Mesenchymal stem cell (in vitro differentiated cells and primary cell): ENCODE measurements at regions not wholly inside any gene's neighbourhood (a gene's known extent, or its start where the extent isn't known, plus 50 kb on each side); places are given as distances from the start of the nearest gene placed in this dataset.
A peak's percentile ranks its signal among the peaks of the same experiment; 100 is the strongest.

Source experiments
- DNase-seq: peaks from one replicate; pipeline ENCODE4 v3.0.0-alpha.2; 2013
- H2AFZ ChIP-seq: one replicate; pipeline ENCODE4 v1.6.1; 2013; ENCODE audit warnings: low read depth, mild to moderate bottlenecking, control low read depth, inconsistent platforms, low read length, moderate library complexity
- H2AK5ac ChIP-seq: 2 replicates; pipeline ENCODE4 v1.6.1; 2013; ENCODE audit warnings: low read length, moderate library complexity, mild to moderate bottlenecking, inconsistent platforms; ENCODE audit not compliant: severe bottlenecking
- H2BK120ac ChIP-seq: one replicate; pipeline ENCODE4 v1.6.1; 2013; ENCODE audit warnings: low read depth, mild to moderate bottlenecking, inconsistent platforms, low read length, moderate library complexity
- H2BK12ac ChIP-seq, 2 experiments: one replicate each; pipeline ENCODE4 v1.6.1; 2013; ENCODE audit warnings: inconsistent platforms in 2 of 2, low read length in 2 of 2, mild to moderate bottlenecking in 2 of 2, moderate library complexity in 2 of 2, control low read depth in 1 of 2
- H2BK15ac ChIP-seq: one replicate; pipeline ENCODE4 v1.6.1; 2013; ENCODE audit warnings: mild to moderate bottlenecking, low read depth, inconsistent platforms; ENCODE audit not compliant: poor library complexity, severe bottlenecking
- H2BK5ac ChIP-seq: 2 replicates; pipeline ENCODE4 v1.6.1; 2013; ENCODE audit warnings: low read depth, mild to moderate bottlenecking, low read length, control low read depth, inconsistent platforms; ENCODE audit not compliant: poor library complexity, severe bottlenecking
- H3K14ac ChIP-seq, 2 experiments: one replicate each; pipeline ENCODE4 v1.6.1; 2013; ENCODE audit warnings: inconsistent platforms in 2 of 2, low read length in 2 of 2, control low read depth in 1 of 2, mild to moderate bottlenecking in 1 of 2, moderate library complexity in 1 of 2
- H3K18ac ChIP-seq, 2 experiments: one replicate each; pipeline ENCODE4 v1.6.1; 2013; ENCODE audit warnings: inconsistent platforms in 2 of 2, low read length in 2 of 2, control low read depth in 1 of 2, low read depth in 1 of 2, mild to moderate bottlenecking in 1 of 2
- H3K23ac ChIP-seq, 2 experiments: one replicate each; pipeline ENCODE4 v1.6.1; 2013; ENCODE audit warnings: inconsistent platforms in 2 of 2, low read length in 2 of 2, mild to moderate bottlenecking in 2 of 2, moderate library complexity in 2 of 2, control low read depth in 1 of 2
- H3K27ac ChIP-seq: 2 replicates; pipeline ENCODE4 v1.5.1; 2013; ENCODE audit warnings: mild to moderate bottlenecking, moderate library complexity, low read length, control low read depth, inconsistent platforms; ENCODE audit not compliant: poor library complexity, severe bottlenecking
- H3K27me3 ChIP-seq, 2 experiments: 2 replicates each; pipeline versions ENCODE4 v1.6.1 to v1.7.0; 2013; ENCODE audit warnings: low read length in 2 of 2, mild to moderate bottlenecking in 2 of 2, moderate library complexity in 2 of 2, control low read depth in 1 of 2, inconsistent platforms in 1 of 2; ENCODE audit not compliant: control insufficient read depth in 1 of 2, insufficient read depth in 1 of 2
- H3K36me3 ChIP-seq, 2 experiments: 2 replicates each; pipeline versions ENCODE4 v1.6.1 to v1.7.0; 2013; ENCODE audit warnings: low read length in 2 of 2, control low read depth in 1 of 2, inconsistent platforms in 1 of 2, low read depth in 1 of 2, mild to moderate bottlenecking in 1 of 2; ENCODE audit not compliant: insufficient read depth in 2 of 2, control insufficient read depth in 1 of 2
- H3K4ac ChIP-seq, 2 experiments: one replicate each; pipeline ENCODE4 v1.6.1; 2013; ENCODE audit warnings: inconsistent platforms in 2 of 2, low read length in 2 of 2, mild to moderate bottlenecking in 2 of 2, moderate library complexity in 2 of 2, control low read depth in 1 of 2, low read depth in 1 of 2
- H3K4me1 ChIP-seq: 2 replicates; pipeline ENCODE4 v1.6.1; 2013; ENCODE audit warnings: low read depth, low read length, control low read depth; ENCODE audit not compliant: control insufficient read depth, insufficient read depth
- H3K4me2 ChIP-seq: 2 replicates; pipeline ENCODE4 v1.6.1; 2013; ENCODE audit warnings: low read length, mild to moderate bottlenecking, inconsistent platforms; ENCODE audit not compliant: poor library complexity, severe bottlenecking
- H3K4me3 ChIP-seq, 2 experiments: 2 replicates each; pipeline versions ENCODE4 v1.5.1 to v1.7.0; 2013; ENCODE audit warnings: low read length in 2 of 2, mild to moderate bottlenecking in 2 of 2, control low read depth in 1 of 2, low read depth in 1 of 2; ENCODE audit not compliant: insufficient read depth in 1 of 2
- H3K79me1 ChIP-seq: replicated peaks from 2 replicates; pipeline ENCODE4 v1.6.1; 2013; ENCODE audit warnings: mild to moderate bottlenecking, control low read depth, low read length, inconsistent platforms; ENCODE audit not compliant: poor library complexity, severe bottlenecking
- H3K9ac ChIP-seq: 2 replicates; pipeline ENCODE4 v1.7.0; 2013; ENCODE audit warnings: mild to moderate bottlenecking, low read length, moderate library complexity
- H3K9me3 ChIP-seq: 2 replicates; pipeline ENCODE4 v1.7.0; 2013; ENCODE audit warnings: mild to moderate bottlenecking, low read length; ENCODE audit not compliant: control insufficient read depth
- H4K8ac ChIP-seq: one replicate; pipeline ENCODE4 v1.6.1; 2013; ENCODE audit warnings: inconsistent platforms, mild to moderate bottlenecking, low read length, moderate library complexity
- H4K91ac ChIP-seq: one replicate; pipeline ENCODE4 v1.6.1; 2013; ENCODE audit warnings: mild to moderate bottlenecking, low read length, inconsistent platforms
- WGBS: methylation state at CpG from one replicate; pipeline ENCODE4 v1.1.7; 2013; ENCODE audit warnings: mixed read lengths; 5-methylcytosine and 5-hydroxymethylcytosine counted together

GRCh38 chr4:111954550-111954949, 190.7 kb upstream of the FAM241A start:
- Histone ChIP-seq H3K18ac (no peak overlapping the region), H3K79me1 (no peaks in the 10 kb centered on the region), H3K36me3 (no peaks in the 10 kb centered on the region), H2AK5ac (no peak overlapping the region), H3K9me3 (peaks cover 2% of the 10 kb centered on the region), H4K8ac (no peak overlapping the region), H3K14ac (no peak overlapping the region), H2BK15ac (no peak overlapping the region), H2BK120ac (no peak overlapping the region), H3K4me2 (no peak overlapping the region), H3K23ac (no peak overlapping the region), H2BK5ac (no peak overlapping the region), H3K27ac (no peak overlapping the region), H2BK12ac (no peak overlapping the region), H2AFZ (no peak overlapping the region), H3K9ac (no peak overlapping the region), H3K4ac (no peak overlapping the region), H3K4me1 (peaks cover 2% of the 10 kb centered on the region), H3K27me3 (no peaks in the 10 kb centered on the region), H4K91ac (no peak overlapping the region), H3K4me3 (no peak overlapping the region)
- WGBS, result 89% methylated on average over 1 of the region's 1 CpG
- no peak for DNase-seq

GRCh38 chr4:111955001-111955400, 190.3 kb upstream of the FAM241A start:
- no peak overlapping the region for H3K4me2 ChIP-seq
- no peak overlapping the region for H3K4me3 ChIP-seq
- H3K9me3 ChIP-seq, result peaks cover 2% of the 10 kb centered on the region
- H2AFZ ChIP-seq, result no peak overlapping the region
- no peak overlapping the region for H3K23ac ChIP-seq
- no peak overlapping the region for H4K8ac ChIP-seq
- no peak overlapping the region for H2BK5ac ChIP-seq
- H3K9ac ChIP-seq, result no peak overlapping the region
- no peaks in the 10 kb centered on the region for H3K36me3 ChIP-seq
- H2BK12ac ChIP-seq, result no peak overlapping the region
- H3K4ac ChIP-seq, result no peak overlapping the region
- no peak overlapping the region for H2BK15ac ChIP-seq
- no peaks in the 10 kb centered on the region for H3K79me1 ChIP-seq
- H3K14ac ChIP-seq, result no peak overlapping the region
- no peaks in the 10 kb centered on the region for H3K27me3 ChIP-seq
- H3K27ac ChIP-seq, result no peak overlapping the region
- no peak overlapping the region for H4K91ac ChIP-seq
- H2BK120ac ChIP-seq, result no peak overlapping the region
- no peak overlapping the region for H3K18ac ChIP-seq
- WGBS, result 39% methylated on average over 3 of the region's 4 CpGs
- peaks cover 2% of the 10 kb centered on the region for H3K4me1 ChIP-seq
- H2AK5ac ChIP-seq, result no peak overlapping the region
- no peak for DNase-seq

- H3K23ac ChIP-seq, result no peak overlapping the region
- H3K18ac ChIP-seq, result no peak overlapping the region
- H3K4me1 ChIP-seq, result peaks cover 5% of the 10 kb centered on the region
- no peak overlapping the region for H2BK15ac ChIP-seq
- no peak overlapping the region for H3K4ac ChIP-seq
- no peak overlapping the region for H3K27ac ChIP-seq
- no peak overlapping the region for H3K4me3 ChIP-seq
- 64% methylated on average over 3 of the region's 3 CpGs for WGBS
- H2AFZ ChIP-seq, result no peak overlapping the region
- H3K14ac ChIP-seq, result no peak overlapping the region
- H2BK12ac ChIP-seq, result no peak overlapping the region
- H2BK120ac ChIP-seq, result no peak overlapping the region
- no peaks in the 10 kb centered on the region for H3K79me1 ChIP-seq
- no peaks in the 10 kb centered on the region for H3K9me3 ChIP-seq
- H3K27me3 ChIP-seq, result no peaks in the 10 kb centered on the region
- H3K36me3 ChIP-seq, result no peaks in the 10 kb centered on the region
- H4K8ac ChIP-seq, result no peak overlapping the region
- no peak overlapping the region for H2BK5ac ChIP-seq
- H4K91ac ChIP-seq, result no peak overlapping the region
- no peak overlapping the region for H3K4me2 ChIP-seq
- H3K9ac ChIP-seq, result no peak overlapping the region
- no peak for DNase-seq
- no peak overlapping the region for H2AK5ac ChIP-seq
Observed at GRCh38 chr4:111957116-111957515, 188.1 kb upstream of the FAM241A start.

GRCh38 chr4:111957997-111958396, 187.3 kb upstream of the FAM241A start:
- Histone ChIP-seq H3K4me2 (no peak overlapping the region), H3K36me3 (no peaks in the 10 kb centered on the region), H3K23ac (no peak overlapping the region), H2BK120ac (no peak overlapping the region), H3K4me1 (peaks cover 5% of the 10 kb centered on the region), H3K9me3 (no peaks in the 10 kb centered on the region), H3K27ac (no peak overlapping the region), H3K9ac (no peak overlapping the region), H3K27me3 (no peaks in the 10 kb centered on the region), H3K79me1 (no peaks in the 10 kb centered on the region), H2AFZ (no peak overlapping the region), H2BK12ac (no peak overlapping the region), H3K4ac (no peak overlapping the region), H4K8ac (no peak overlapping the region), H2BK5ac (no peak overlapping the region), H2BK15ac (no peak overlapping the region), H4K91ac (no peak overlapping the region), H3K18ac (no peak overlapping the region), H2AK5ac (no peak overlapping the region), H3K14ac (no peak overlapping the region), H3K4me3 (no peak overlapping the region)
- WGBS, result 85% methylated on average over 1 of the region's 1 CpG
- DNase-seq, result peak; percentile 9
